Caki2 (cell line): ENCODE measurements at regions not wholly inside any gene's neighbourhood (a gene's known extent, or its start where the extent isn't known, plus 50 kb on each side); places are given as distances from the start of the nearest gene placed in this dataset.

ENCODE experiments used
- DNase-seq: peaks from one replicate; pipeline ENCODE4 v3.0.0-alpha.2; 2015; ENCODE audit warnings: low read depth
- in situ Hi-C: cut with HindIII; loops from 2 replicates; pipeline ENCODE4 v1.10.0; 2016; ENCODE audit warnings: low sequenced_read_pairs, low pct_unique_long_range_greater_than_20kb, mixed read lengths

- in situ Hi-C loops = no loop called here
- no peak for DNase-seq
Observed at GRCh38 chr1:95966866-95967265, 732.9 kb downstream of the RWDD3 start.

GRCh38 chr1:95974586-95974985 is 740.6 kb downstream of the RWDD3 start:
- in situ Hi-C loops = no loop called here
- no peak for DNase-seq

DNA sequence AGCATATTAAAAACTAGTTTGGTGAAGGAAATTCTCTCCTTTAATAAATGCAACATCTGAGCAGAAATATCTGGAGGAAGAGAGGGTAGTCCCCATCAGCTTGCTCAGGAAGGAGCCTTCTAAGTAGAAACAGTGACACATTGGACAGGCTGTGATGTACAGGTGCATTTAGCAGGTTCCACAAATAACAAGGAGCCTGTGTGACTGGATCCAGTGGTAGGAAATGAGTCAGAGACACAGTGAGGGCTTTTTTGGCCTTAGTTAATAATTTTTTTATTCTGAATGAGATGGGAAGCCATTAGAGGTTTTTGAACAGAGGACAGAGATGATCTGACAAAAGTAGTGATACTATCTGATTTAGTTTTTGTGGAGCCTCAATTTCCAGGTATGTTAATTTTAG is 738.9 kb upstream of the PTBP2 start:
- in situ Hi-C loops = no loop called here
- DNase-seq = no peak

- in situ Hi-C loops = no loop called here
- DNase-seq = no peak
Observed at GRCh38 chr1:95983831-95984230, 737.8 kb upstream of the PTBP2 start.

DNA sequence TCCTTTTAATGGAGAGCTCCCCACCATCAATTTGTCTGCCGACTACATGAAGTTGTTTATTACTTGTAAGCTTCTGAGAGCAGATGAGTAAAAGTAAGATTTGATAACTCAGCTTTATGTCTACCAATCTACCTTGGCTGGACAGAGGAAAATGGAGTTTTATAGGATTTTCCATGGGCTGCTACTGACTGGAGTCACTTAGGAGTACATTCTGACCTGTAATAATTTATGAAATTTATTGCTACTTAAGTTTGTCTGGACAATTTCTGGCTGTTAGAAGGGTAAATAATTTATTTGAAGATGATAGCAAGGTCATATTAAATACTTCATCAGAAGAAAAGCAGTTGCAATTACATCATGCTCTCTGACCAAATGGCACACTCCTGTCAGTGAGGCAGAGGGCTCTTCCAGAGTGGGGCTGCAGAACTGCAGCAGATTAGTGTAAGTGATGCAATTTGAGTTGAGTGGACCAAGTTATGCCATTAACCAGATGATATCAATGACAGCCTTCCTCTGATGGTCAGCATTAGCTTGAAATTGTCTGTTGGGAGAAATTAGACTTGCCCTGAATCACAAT is 736.7 kb upstream of the PTBP2 start:
- DNase-seq = no peak
- in situ Hi-C loops = no loop called here

GRCh38 chr1:95990033-95990432 is 731.6 kb upstream of the PTBP2 start:
- in situ Hi-C loops = no loop called here
- DNase-seq = no peak

DNA sequence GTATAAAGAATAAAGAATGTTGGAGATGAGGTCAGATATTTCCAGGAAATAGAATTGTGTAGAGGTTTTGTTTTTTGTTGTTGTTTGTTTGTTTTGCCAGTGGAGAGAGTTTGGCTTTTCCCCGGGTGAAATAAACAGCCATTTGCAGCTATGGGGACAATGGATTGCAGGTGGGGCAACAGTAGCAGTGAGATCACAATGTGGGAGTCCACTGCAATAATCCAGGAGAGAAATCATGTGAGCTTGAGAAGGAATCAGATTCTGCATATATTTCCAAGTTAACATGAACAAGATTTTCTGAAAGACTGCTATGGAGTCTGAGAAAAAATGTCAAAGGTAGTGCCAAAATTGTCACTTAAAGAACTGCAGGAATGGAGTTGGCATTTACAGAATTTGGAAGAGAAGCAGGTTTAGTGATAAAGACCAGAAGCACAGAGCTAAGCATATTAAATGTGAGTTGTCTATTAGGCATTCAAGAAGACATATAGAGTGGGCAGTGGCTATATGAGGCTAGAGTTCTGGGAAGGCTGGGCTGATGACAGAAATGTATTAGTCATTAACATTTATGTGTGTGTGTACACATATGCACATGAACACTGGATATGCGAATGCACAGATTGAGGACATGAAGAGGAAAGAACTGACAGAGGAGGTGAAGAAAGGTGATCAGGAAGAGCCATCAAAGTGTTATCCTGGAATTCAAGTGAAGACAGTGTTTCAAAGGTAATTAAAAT is 729.6 kb upstream of the PTBP2 start:
- in situ Hi-C loops = no loop called here

GRCh38 chr1:95994643-95995042 is 726.9 kb upstream of the PTBP2 start:
- DNase-seq = no peak
- in situ Hi-C loops = no loop called here

More for the DNA sequence above, 729.6 kb upstream of the PTBP2 start:
- DNase-seq = no peak

DNA sequence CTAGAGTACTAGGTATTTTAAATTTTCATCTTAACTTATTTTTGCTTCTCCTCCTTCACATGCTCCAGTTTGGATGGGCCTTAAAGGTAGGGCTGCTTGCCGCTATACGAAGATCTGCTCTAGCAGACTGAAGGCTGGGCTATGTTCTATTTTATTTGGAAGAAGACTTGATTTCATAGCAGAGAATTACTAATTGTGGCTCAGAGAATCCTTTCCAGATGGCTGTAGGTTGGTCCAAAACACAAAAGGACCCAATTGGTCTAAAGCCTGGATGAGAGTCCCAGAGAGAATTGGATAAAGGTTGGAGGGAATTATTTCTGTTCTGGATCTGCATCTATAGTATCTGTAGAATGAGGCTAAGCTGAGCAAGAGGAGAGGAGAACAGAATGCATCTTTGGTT is 719.4 kb upstream of the PTBP2 start:
- in situ Hi-C loops = no loop called here
- no peak for DNase-seq

- no peak for DNase-seq
- in situ Hi-C loops = no loop called here
Observed at GRCh38 chr1:96002969-96003964, 718.3 kb upstream of the PTBP2 start.

- in situ Hi-C loops = no loop called here
- DNase-seq = no peak
Observed at GRCh38 chr1:96009831-96010434, 711.7 kb upstream of the PTBP2 start.

- no peak for DNase-seq
- in situ Hi-C loops = no loop called here
Observed at GRCh38 chr1:96011606-96012005, 710.0 kb upstream of the PTBP2 start.

GRCh38 chr1:96016219-96016618 is 705.4 kb upstream of the PTBP2 start:
- no peak for DNase-seq
- in situ Hi-C loops = no loop called here

DNA sequence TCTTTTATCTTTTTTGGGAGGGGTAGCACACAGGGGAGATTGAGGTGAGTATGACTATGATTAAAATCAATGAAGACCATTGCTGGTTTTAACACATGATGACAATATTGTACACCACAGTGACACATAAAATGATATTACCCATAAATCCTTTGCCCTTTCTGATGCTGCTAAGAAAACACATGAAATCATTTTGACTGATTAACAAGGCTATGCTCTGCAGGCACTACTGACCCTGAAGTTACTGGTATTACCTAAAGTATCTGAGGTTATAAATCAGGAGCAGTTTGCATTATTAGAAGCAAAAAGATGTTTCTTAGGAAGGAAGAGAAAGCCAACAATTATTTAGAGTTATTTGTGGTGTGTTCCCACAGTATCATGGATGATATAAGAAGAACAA is 701.2 kb upstream of the PTBP2 start:
- in situ Hi-C loops = no loop called here
- no peak for DNase-seq

DNA sequence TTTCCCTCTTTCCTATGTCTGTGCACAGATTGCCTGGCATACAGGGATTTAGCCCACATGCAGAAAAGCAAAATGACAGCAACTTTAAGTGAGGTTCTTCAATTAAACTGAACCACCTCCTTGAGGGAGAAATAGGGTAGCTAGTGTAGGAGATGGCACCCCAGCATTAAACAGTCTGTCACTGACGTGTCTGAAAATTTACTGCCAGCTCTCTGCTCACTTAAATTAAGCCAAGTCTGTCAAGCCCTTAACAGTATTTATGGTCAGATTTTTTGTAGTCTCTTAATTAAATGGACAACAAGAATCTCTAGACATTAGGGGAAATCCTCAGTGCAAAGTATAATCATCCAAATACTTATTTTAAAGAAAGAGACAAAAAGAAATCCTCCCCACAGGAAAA is 696.5 kb upstream of the PTBP2 start:
- in situ Hi-C loops = no loop called here
- DNase-seq = no peak

- no peak for DNase-seq
- in situ Hi-C loops = no loop called here
Observed at GRCh38 chr1:96028071-96028470, 693.5 kb upstream of the PTBP2 start.

GRCh38 chr1:96030312-96030711 is 691.3 kb upstream of the PTBP2 start:
- in situ Hi-C loops = no loop called here
- DNase-seq = no peak

- in situ Hi-C loops = no loop called here
- DNase-seq = no peak
Observed at GRCh38 chr1:96034006-96034405, 687.6 kb upstream of the PTBP2 start.

DNA sequence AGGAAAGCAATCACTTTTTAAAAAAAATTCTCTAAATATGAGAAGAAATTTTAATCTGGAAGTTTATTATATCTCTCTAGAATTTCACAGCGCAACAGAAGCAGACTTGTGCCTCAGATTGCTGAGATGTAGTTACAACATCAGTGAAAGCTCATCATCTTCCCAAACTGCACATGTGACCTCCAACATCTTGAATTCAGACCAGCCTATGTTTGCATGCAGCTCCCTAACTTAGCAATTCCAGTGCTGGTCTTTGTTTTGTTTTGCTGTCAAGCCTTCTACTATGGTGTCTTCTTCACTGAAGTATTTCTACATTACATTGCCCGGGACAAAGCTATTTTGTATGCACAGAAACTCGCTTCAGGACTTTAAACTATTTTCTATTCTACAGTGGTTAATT is 684.8 kb upstream of the PTBP2 start:
- in situ Hi-C loops = no loop called here
- no peak for DNase-seq
